ENCODE measurements at regions not wholly inside any gene's neighbourhood (a gene's known extent, or its start where the extent isn't known, plus 50 kb on each side); places are given as distances from the start of the nearest gene placed in this dataset.

GRCh38 chr7:91771394-91771793 lies 109.1 kb downstream of the MTERF1 start:
- no peak for TF ChIP-seq EZH2 (IDR thresholded peaks at IDR 0.05; ENCODE audit: insufficient read depth, poor library complexity, severe bottlenecking)
- TF ChIP-seq EZH2phosphoT487 (IDR thresholded peaks at IDR 0.05; ENCODE audit: insufficient read depth, low read depth): no peak

All from GM23248 (cell line).